GM23338 (cell line): ENCODE measurements at regions not wholly inside any gene's neighbourhood (a gene's known extent, or its start where the extent isn't known, plus 50 kb on each side); places are given as distances from the start of the nearest gene placed in this dataset.

Source experiments
- ATAC-seq: fragments of 200-7000 bp; cut with Tn5 transposase; 3 replicates; pipeline ENCODE4 v1.9.1; 2020
- DNase-seq: peaks from one replicate; pipeline ENCODE4 v3.0.0-alpha.2; 2015; ENCODE audit warnings: low spot score
- H2AFZ ChIP-seq: fragments of 200-600 bp; sonication (generic); 2 replicates; pipeline ENCODE4 v1.8.0; 2016; ENCODE audit warnings: antibody characterized with exemption, mild to moderate bottlenecking, moderate library complexity
- H3F3A ChIP-seq: fragments of 200-600 bp; sonication (generic); replicated peaks from 2 replicates; pipeline ENCODE4 v1.8.0; 2017; ENCODE audit warnings: antibody characterized with exemption, mixed run types, low read depth
- H3K27ac ChIP-seq: fragments of 200-600 bp; sonication (generic); 2 replicates; pipeline ENCODE4 v1.6.1; 2016; ENCODE audit warnings: low read depth
- H3K27me3 ChIP-seq: fragments of 200-600 bp; sonication (generic); 2 replicates; pipeline ENCODE4 v1.8.0; 2016; ENCODE audit warnings: mild to moderate bottlenecking, mixed run types, moderate library complexity; ENCODE audit not compliant: insufficient read depth
- H3K36me3 ChIP-seq: fragments of 200-600 bp; sonication (generic); 2 replicates; pipeline ENCODE4 v1.8.0; 2016; ENCODE audit warnings: mild to moderate bottlenecking; ENCODE audit not compliant: insufficient read depth
- H3K4me1 ChIP-seq: fragments of 200-600 bp; sonication (generic); 2 replicates; pipeline ENCODE4 v1.8.0; 2016; ENCODE audit warnings: mild to moderate bottlenecking, moderate library complexity; ENCODE audit not compliant: insufficient read depth
- H3K4me2 ChIP-seq: fragments of 200-600 bp; sonication (generic); 2 replicates; pipeline ENCODE4 v1.7.1; 2017; ENCODE audit warnings: mixed run types
- H3K4me3 ChIP-seq: fragments of 200-600 bp; sonication (generic); 2 replicates; pipeline ENCODE4 v1.6.1; 2016; ENCODE audit warnings: mixed run types
- H3K79me2 ChIP-seq: fragments of 200-600 bp; sonication (generic); replicated peaks from 2 replicates; pipeline ENCODE4 v1.8.0; 2017; ENCODE audit warnings: mild to moderate bottlenecking; ENCODE audit not compliant: insufficient read depth
- H3K9me2 ChIP-seq: fragments of 200-600 bp; sonication (generic); 2 replicates; pipeline ENCODE4 v1.8.0; 2017; ENCODE audit not compliant: insufficient read depth
- H4K20me1 ChIP-seq: fragments of 200-600 bp; sonication (generic); replicated peaks from 2 replicates; pipeline ENCODE4 v1.8.0; 2017; ENCODE audit warnings: mild to moderate bottlenecking; ENCODE audit not compliant: insufficient read depth
- H3K27ac Mint-ChIP-seq: 2 replicates; pipeline ENCODE4 v1.8.0; 2020; ENCODE audit warnings: inconsistent platforms, mild to moderate bottlenecking, moderate library complexity, mixed read lengths
- H3K27me3 Mint-ChIP-seq: 3 replicates; pipeline ENCODE4 v1.8.0; 2022; ENCODE audit warnings: low read depth, mild to moderate bottlenecking, moderate library complexity, mixed read lengths, inconsistent platforms; ENCODE audit not compliant: insufficient read depth, poor library complexity
- H3K36me3 Mint-ChIP-seq: 3 replicates; pipeline ENCODE4 v1.8.0; 2021; ENCODE audit warnings: low read depth, mild to moderate bottlenecking, inconsistent platforms, moderate library complexity, mixed read lengths
- H3K4me1 Mint-ChIP-seq: 3 replicates; pipeline ENCODE4 v1.8.0; 2020; ENCODE audit warnings: mild to moderate bottlenecking, inconsistent platforms, mixed read lengths
- H3K4me3 Mint-ChIP-seq: 3 replicates; pipeline ENCODE4 v1.8.0; 2021; ENCODE audit warnings: moderate library complexity, mild to moderate bottlenecking, inconsistent platforms, mixed read lengths
- H3K9me3 Mint-ChIP-seq: 3 replicates; pipeline ENCODE4 v1.8.0; 2020; ENCODE audit warnings: moderate library complexity, mild to moderate bottlenecking, inconsistent platforms, mixed read lengths
- CREB1 ChIP-seq: fragments of 250-450 bp; sonication (Bioruptor Pico); IDR thresholded peaks from 2 replicates; pipeline ENCODE4 v1.5.0; 2020; ENCODE audit warnings: low read depth, mild to moderate bottlenecking, moderate library complexity
- EZH2 ChIP-seq: fragments of 200-600 bp; sonication (generic); IDR thresholded peaks from one replicate; pipeline ENCODE4 v1.8.0; 2017; ENCODE audit warnings: antibody characterized with exemption, mild to moderate bottlenecking, low read depth; ENCODE audit not compliant: unreplicated experiment
- EZH2phosphoT487 ChIP-seq: fragments of 200-600 bp; sonication (generic); IDR thresholded peaks from one replicate; pipeline ENCODE4 v1.8.1; 2018; ENCODE audit warnings: antibody characterized with exemption; ENCODE audit not compliant: unreplicated experiment
- JUNB ChIP-seq: IDR thresholded peaks from one replicate; pipeline ENCODE4 v1.6.1; 2016; ENCODE audit warnings: antibody characterized with exemption; ENCODE audit not compliant: unreplicated experiment
- POLR2AphosphoS5 ChIP-seq: IDR thresholded peaks from 2 replicates; pipeline ENCODE4 v1.6.1; 2016; ENCODE audit warnings: antibody characterized with exemption, low read depth
- STAT1 ChIP-seq: IDR thresholded peaks from one replicate; pipeline ENCODE4 v1.6.1; 2016; ENCODE audit warnings: antibody characterized with exemption; ENCODE audit not compliant: unreplicated experiment
- ZNF331 ChIP-seq: fragments of 250-450 bp; sonication (Bioruptor Pico); IDR thresholded peaks from 2 replicates; pipeline ENCODE4 v1.5.0; 2020; ENCODE audit warnings: low read depth, mild to moderate bottlenecking, moderate library complexity
- ZNF462 ChIP-seq: fragments of 250-450 bp; sonication (Bioruptor Pico); IDR thresholded peaks from 2 replicates; pipeline ENCODE4 v1.5.0; 2020; ENCODE audit warnings: mild to moderate bottlenecking, moderate library complexity
- TF ChIP-seq, protein P1 (sequence below), 2 experiments: fragments of 200-600 bp in 1 of 2; sonication (generic) in 1 of 2; conservative IDR thresholded peaks; 2 replicates each; pipeline versions ENCODE4 v1.5.1 to v1.6.1; 2016 to 2017; ENCODE audit warnings: antibody characterized with exemption in 2 of 2, low read depth in 2 of 2, mild to moderate bottlenecking in 2 of 2, moderate library complexity in 1 of 2

GRCh38 chr4:66404141-66404540 is 733.9 kb upstream of the EPHA5 start (continued):
- no peak for TF ChIP-seq ZNF462 (CRISPR knock-in tag)

DNA sequence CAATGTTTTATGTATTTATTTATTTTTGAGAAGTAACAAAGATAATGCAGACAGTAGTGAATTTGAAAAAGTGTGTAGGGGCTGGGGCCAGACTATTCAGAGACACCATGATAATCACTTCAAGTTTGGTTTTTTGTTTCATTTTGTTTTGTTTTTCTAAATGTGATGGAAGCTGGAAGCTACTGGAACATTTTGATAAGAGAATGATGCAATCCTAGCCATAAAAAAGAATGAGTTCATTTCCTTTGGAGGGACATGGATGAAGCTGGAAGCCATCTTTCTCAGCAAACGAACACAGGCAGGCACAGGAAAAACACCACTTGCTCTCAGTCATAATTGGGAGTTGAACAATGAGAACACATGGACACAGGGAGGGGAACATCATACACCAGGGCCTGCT is 706.6 kb upstream of the EPHA5 start:
- no peaks in the 10 kb centered on the region for H3K4me1 Mint-ChIP-seq
- Histone ChIP-seq H3K27me3 (no peaks in the 10 kb centered on the region), H3K27ac (no peak overlapping the region), H3K79me2 (no peaks in the 10 kb centered on the region), H3K36me3 (no peaks in the 10 kb centered on the region), H3K4me2 (no peak overlapping the region), H3K4me3 (no peak overlapping the region), H2AFZ (no peak overlapping the region), H3F3A (no peaks in the 10 kb centered on the region), H3K4me1 (no peaks in the 10 kb centered on the region), H4K20me1 (no peaks in the 10 kb centered on the region), H3K9me2 (no peaks in the 10 kb centered on the region; the same call in 1 of the 2 replicates)
- no peaks in the 10 kb centered on the region for H3K27me3 Mint-ChIP-seq
- no peak overlapping the region for H3K4me3 Mint-ChIP-seq
- peak overlapping the region; percentile 46; the same call in 1 of the 2 replicates for H3K27ac Mint-ChIP-seq
- DNase-seq (no peak), ATAC-seq (no peak)
- H3K9me3 Mint-ChIP-seq: no peaks in the 10 kb centered on the region
- H3K36me3 Mint-ChIP-seq: no peaks in the 10 kb centered on the region
- TF ChIP-seq, protein P1, sequence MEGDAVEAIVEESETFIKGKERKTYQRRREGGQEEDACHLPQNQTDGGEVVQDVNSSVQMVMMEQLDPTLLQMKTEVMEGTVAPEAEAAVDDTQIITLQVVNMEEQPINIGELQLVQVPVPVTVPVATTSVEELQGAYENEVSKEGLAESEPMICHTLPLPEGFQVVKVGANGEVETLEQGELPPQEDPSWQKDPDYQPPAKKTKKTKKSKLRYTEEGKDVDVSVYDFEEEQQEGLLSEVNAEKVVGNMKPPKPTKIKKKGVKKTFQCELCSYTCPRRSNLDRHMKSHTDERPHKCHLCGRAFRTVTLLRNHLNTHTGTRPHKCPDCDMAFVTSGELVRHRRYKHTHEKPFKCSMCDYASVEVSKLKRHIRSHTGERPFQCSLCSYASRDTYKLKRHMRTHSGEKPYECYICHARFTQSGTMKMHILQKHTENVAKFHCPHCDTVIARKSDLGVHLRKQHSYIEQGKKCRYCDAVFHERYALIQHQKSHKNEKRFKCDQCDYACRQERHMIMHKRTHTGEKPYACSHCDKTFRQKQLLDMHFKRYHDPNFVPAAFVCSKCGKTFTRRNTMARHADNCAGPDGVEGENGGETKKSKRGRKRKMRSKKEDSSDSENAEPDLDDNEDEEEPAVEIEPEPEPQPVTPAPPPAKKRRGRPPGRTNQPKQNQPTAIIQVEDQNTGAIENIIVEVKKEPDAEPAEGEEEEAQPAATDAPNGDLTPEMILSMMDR (conservative IDR thresholded peaks at IDR 0.05; ENCODE audit: low read depth in 2 of 2): no peak
- TF ChIP-seq EZH2 (no peak), POLR2AphosphoS5 (no peak), ZNF462 (CRISPR knock-in tag) (no peak), STAT1 (no peak), ZNF331 (CRISPR knock-in tag) (no peak), JUNB (no peak), CREB1 (no peak), EZH2phosphoT487 (no peak)
